Erythroblast (primary cell): ENCODE measurements at regions not wholly inside any gene's neighbourhood (a gene's known extent, or its start where the extent isn't known, plus 50 kb on each side); places are given as distances from the start of the nearest gene placed in this dataset.

ENCODE experiments used
- GATA1 ChIP-seq: IDR thresholded peaks from 2 replicates; pipeline ENCODE4 v1.6.1; 2011; ENCODE audit warnings: low read depth, mild to moderate bottlenecking, control low read depth, low read length, moderate library complexity
- POLR2A ChIP-seq: IDR thresholded peaks from 2 replicates; pipeline ENCODE4 v1.6.1; 2011; ENCODE audit warnings: mild to moderate bottlenecking, low read length

- no peak for TF ChIP-seq POLR2A
- no peak for TF ChIP-seq GATA1
These were observed 83.2 kb downstream of the CXXC4 start for GRCh38 chr4:104411502-104411901.
